Natural killer cell (primary cell): ENCODE measurements at regions not wholly inside any gene's neighbourhood (a gene's known extent, or its start where the extent isn't known, plus 50 kb on each side); places are given as distances from the start of the nearest gene placed in this dataset.

Source experiments
- ATAC-seq, 3 donors: fragments of 150-1000 bp in 2 of 3; fragments of 200-7000 bp in 1 of 3; cut with Tn5 transposase; 1 replicate in 1 of 3; 2 replicates in 2 of 3; pipeline ENCODE4 v1.10.0; 2021; ENCODE audit warnings: mild to moderate bottlenecking in 2 of 3, moderate library complexity in 2 of 3
- DNase-seq, 2 donors: peaks; one replicate each; pipeline versions ENCODE4 v3.0.0 to v3.0.0-alpha.2; 2013 to 2021; ENCODE audit warnings: mixed read lengths in 1 of 2
- H3K27ac ChIP-seq: one replicate; pipeline ENCODE4 v1.5.1; 2013; ENCODE audit warnings: mild to moderate bottlenecking, low read length
- H3K27me3 ChIP-seq: one replicate; pipeline ENCODE4 v1.6.1; 2013; ENCODE audit warnings: low read length; ENCODE audit not compliant: control insufficient read depth, insufficient read depth
- H3K36me3 ChIP-seq: one replicate; pipeline ENCODE4 v1.6.1; 2013; ENCODE audit warnings: low read length; ENCODE audit not compliant: control insufficient read depth, insufficient read depth
- H3K4me1 ChIP-seq: one replicate; pipeline ENCODE4 v1.6.1; 2013; ENCODE audit warnings: low read length; ENCODE audit not compliant: control insufficient read depth, insufficient read depth
- H3K4me3 ChIP-seq: one replicate; pipeline ENCODE4 v1.5.1; 2013; ENCODE audit warnings: low read length
- H3K9me3 ChIP-seq: one replicate; pipeline ENCODE4 v1.6.1; 2013; ENCODE audit warnings: low read length; ENCODE audit not compliant: control insufficient read depth, insufficient read depth
- H3K27ac Mint-ChIP-seq, 2 donors: one replicate each; pipeline ENCODE4 v1.8.0; 2022; ENCODE audit warnings: mild to moderate bottlenecking in 2 of 2, mixed read lengths in 2 of 2, moderate library complexity in 1 of 2
- H3K27me3 Mint-ChIP-seq, 2 donors: one replicate each; pipeline ENCODE4 v1.8.0; 2022; ENCODE audit warnings: low read depth in 2 of 2, mixed read lengths in 2 of 2
- H3K36me3 Mint-ChIP-seq: one replicate; pipeline ENCODE4 v1.8.0; 2022; ENCODE audit warnings: mixed read lengths
- H3K4me1 Mint-ChIP-seq, 2 donors: one replicate each; pipeline ENCODE4 v1.8.0; 2022; ENCODE audit warnings: mixed read lengths in 2 of 2
- H3K4me3 Mint-ChIP-seq: one replicate; pipeline ENCODE4 v1.8.0; 2022; ENCODE audit warnings: mild to moderate bottlenecking, moderate library complexity, mixed read lengths
- H3K9me3 Mint-ChIP-seq, 2 donors: one replicate each; pipeline ENCODE4 v1.8.0; 2022; ENCODE audit warnings: mixed read lengths in 2 of 2
- CTCF ChIP-seq: fragments of 200-600 bp; IDR thresholded peaks from one replicate; pipeline ENCODE4 v1.8.0; 2022; ENCODE audit warnings: antibody characterized with exemption
- WGBS: methylation state at CpG from one replicate; pipeline ENCODE4 v1.1.7; 2013; ENCODE audit warnings: missing lambda C conversion rate; ENCODE audit not compliant: insufficient coverage; 5-methylcytosine and 5-hydroxymethylcytosine counted together
- intact Hi-C: fragments of 100-400 bp; cut with micrococcal nuclease; formaldehyde crosslinking; loops from one replicate; pipeline ENCODE4 v1.14.2; 2022

GRCh38 chr15:47460795-47461573 lies 256.3 kb upstream of the SEMA6D start:
- DNase-seq: no peak
- Histone ChIP-seq H3K4me1 (peaks cover 4% of the 10 kb centered on the region), H3K36me3 (no peaks in the 10 kb centered on the region), H3K4me3 (no peak overlapping the region), H3K9me3 (no peaks in the 10 kb centered on the region), H3K27ac (no peak overlapping the region), H3K27me3 (no peaks in the 10 kb centered on the region)
- peaks cover 14 to 31% of the 10 kb centered on the region in 2 donors for H3K4me1 Mint-ChIP-seq
- TF ChIP-seq CTCF: no peak
- peaks cover 10% of the 10 kb centered on the region for H3K36me3 Mint-ChIP-seq
- peak overlapping the region; percentile 53 to 85 for H3K27ac Mint-ChIP-seq
- H3K9me3 Mint-ChIP-seq: peaks cover 7 to 19% of the 10 kb centered on the region in 2 donors
- H3K4me3 Mint-ChIP-seq: peak overlapping the region; percentile 47
- H3K27me3 Mint-ChIP-seq: no peaks in the 10 kb centered on the region
- intact Hi-C loops: no loop called here
- WGBS: 71% methylated on average over 3 of the region's 4 CpGs
- ATAC-seq: peak in 1 of 3 donors; percentile 80

GRCh38 chr15:47461652-47462141 lies 255.6 kb upstream of the SEMA6D start:
- H3K36me3 Mint-ChIP-seq: peaks cover 10% of the 10 kb centered on the region
- H3K9me3 Mint-ChIP-seq: peaks cover 7 to 19% of the 10 kb centered on the region in 2 donors
- 100% methylated on average over 3 of the region's 3 CpGs for WGBS
- DNase-seq (no peak), ATAC-seq (no peak)
- TF ChIP-seq CTCF: no peak
- H3K4me3 Mint-ChIP-seq: no peak overlapping the region
- Histone ChIP-seq H3K27ac (no peak overlapping the region), H3K4me3 (no peak overlapping the region), H3K36me3 (no peaks in the 10 kb centered on the region), H3K9me3 (no peaks in the 10 kb centered on the region), H3K4me1 (peaks cover 4% of the 10 kb centered on the region), H3K27me3 (no peaks in the 10 kb centered on the region)
- peak overlapping the region; percentile 42 to 66 for H3K27ac Mint-ChIP-seq
- H3K27me3 Mint-ChIP-seq: no peaks in the 10 kb centered on the region
- intact Hi-C loops: no loop called here
- peaks cover 14 to 31% of the 10 kb centered on the region in 2 donors for H3K4me1 Mint-ChIP-seq

- Histone ChIP-seq H3K27me3 (no peaks in the 10 kb centered on the region), H3K4me3 (no peak overlapping the region), H3K4me1 (no peaks in the 10 kb centered on the region), H3K27ac (no peak overlapping the region), H3K9me3 (no peaks in the 10 kb centered on the region), H3K36me3 (no peaks in the 10 kb centered on the region)
- H3K27ac Mint-ChIP-seq: no peak overlapping the region
- DNase-seq: no peak
- TF ChIP-seq CTCF: no peak
- H3K36me3 Mint-ChIP-seq: no peaks in the 10 kb centered on the region
- WGBS: no CpG with 5 or more reads among the region's 1 CpG
- peaks cover 0 to 4% of the 10 kb centered on the region in 2 donors for H3K27me3 Mint-ChIP-seq
- peaks cover 3 to 21% of the 10 kb centered on the region in 2 donors for H3K4me1 Mint-ChIP-seq
- peaks cover 2 to 6% of the 10 kb centered on the region in 2 donors for H3K9me3 Mint-ChIP-seq
- intact Hi-C loops: no loop called here
- no peak overlapping the region for H3K4me3 Mint-ChIP-seq
- no peak for ATAC-seq
Measured at GRCh38 chr15:47466357-47466756, 250.9 kb upstream of the SEMA6D start.
